ENCODE measurements at regions not wholly inside any gene's neighbourhood (a gene's known extent, or its start where the extent isn't known, plus 50 kb on each side); places are given as distances from the start of the nearest gene placed in this dataset.

GRCh38 chr2:71777946-71778345, 324.6 kb downstream of the DYSF start:
- DNase-seq (ENCODE audit: low read depth), result no peak

DNA sequence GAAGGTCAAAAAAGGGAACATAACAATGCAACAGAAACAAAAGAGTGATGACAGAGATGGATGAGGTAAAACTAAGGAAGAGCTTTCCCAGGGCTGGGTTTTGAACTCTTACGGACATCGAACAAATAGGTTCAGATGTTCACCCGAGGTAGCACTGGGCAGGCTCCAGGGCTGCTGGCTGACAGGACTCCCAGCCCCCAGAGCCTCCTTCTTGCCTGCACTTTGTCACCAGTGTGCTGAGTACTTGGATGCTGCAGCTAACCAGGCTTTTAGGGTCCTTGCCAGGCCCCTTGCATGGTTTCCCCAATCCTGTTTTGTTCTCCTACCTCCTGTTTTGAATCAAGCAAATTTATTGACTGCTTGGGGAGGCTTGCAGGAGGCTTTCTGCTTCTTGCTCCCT, 322.9 kb downstream of the DYSF start:
- DNase-seq (ENCODE audit: low read depth), result no peak

DNA sequence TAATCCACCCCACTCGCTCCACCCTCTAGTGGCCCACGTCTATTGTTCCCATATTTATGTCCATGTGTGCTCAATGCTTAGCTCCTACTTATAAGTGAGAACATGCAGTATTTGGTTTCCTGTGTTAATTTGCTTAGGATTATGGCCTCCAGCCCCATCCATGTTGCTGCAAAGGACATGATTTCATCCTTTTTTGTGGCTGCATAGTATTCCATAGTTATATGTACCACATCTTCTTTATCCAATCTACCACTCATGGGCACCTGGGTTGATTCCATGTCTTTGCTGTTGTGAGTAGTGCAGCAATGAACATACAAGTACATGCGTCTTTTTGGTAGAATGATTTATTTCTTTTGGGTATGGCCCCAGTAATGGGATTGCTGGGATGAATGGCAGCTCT, 319.9 kb downstream of the DYSF start:
- DNase-seq (ENCODE audit: low read depth), result no peak

DNA sequence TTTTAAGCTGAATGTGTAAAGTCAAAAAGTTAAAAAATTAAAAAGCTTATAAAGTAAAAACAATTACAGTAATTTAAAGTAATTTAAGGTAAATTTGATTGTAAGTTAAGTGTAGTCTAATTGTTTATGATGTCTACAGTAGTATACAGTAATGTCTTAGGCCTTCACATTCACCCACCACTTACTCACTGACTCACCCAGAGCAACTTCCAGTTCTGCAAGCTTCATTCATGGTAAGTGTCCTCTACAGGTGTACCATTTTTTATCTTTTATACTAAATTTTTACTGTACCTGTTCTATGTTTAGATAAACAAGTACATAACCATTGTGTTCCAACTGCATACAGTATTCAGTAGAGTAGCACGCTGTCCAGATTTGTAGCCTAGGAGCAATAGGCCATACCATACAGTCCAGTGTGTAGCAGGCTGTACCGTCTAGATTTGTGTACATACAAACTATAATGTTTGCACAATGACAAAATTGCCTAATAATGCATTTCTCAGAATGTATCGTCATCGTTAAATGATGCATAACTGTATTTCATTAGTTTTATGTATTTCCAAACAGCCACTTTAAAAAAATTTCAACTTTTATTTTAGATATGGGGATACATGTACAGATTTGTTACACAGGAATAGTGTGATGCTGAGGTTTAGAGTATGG, 319.3 kb downstream of the DYSF start:
- DNase-seq (ENCODE audit: low read depth), result no peak

- no peak for DNase-seq (ENCODE audit: low read depth)
These were observed 314.3 kb downstream of the DYSF start for GRCh38 chr2:71767663-71768062.

- no peak for DNase-seq (ENCODE audit: low read depth)
These were observed 305.7 kb downstream of the DYSF start for GRCh38 chr2:71759060-71759459.

GRCh38 chr2:71757351-71757750, 304.0 kb downstream of the DYSF start:
- DNase-seq (ENCODE audit: low read depth), result no peak

DNA sequence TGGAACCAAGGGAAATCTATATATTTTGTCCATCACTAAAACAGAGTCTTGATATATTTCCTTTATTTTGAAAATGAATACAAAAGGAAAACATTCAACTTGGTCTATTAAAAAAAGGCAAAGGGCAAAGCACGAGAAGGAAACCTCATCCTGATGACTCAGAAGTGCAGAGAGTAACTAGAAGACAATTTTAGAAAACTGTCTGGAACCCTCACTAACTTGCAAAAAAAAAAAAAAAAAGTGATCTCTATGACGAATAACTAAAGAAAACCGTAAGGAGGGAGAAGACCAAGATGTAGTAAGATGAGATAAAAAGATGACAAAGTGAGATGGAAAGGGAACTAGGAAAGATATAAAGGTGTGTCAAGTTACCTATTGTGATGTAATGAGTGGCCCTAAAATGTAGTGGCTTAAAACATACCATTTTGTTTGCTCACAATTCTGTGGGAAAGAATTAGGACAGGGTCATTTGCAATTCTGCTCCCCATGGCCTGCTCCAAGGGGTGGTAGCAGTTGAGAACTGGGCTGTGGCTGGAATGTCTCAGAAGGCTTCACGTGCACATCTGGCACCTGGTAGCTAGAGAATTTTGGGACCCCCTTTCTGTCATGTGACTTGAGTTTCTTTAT, 303.0 kb downstream of the DYSF start:
- DNase-seq (ENCODE audit: low read depth), result peak; percentile 30

DNA sequence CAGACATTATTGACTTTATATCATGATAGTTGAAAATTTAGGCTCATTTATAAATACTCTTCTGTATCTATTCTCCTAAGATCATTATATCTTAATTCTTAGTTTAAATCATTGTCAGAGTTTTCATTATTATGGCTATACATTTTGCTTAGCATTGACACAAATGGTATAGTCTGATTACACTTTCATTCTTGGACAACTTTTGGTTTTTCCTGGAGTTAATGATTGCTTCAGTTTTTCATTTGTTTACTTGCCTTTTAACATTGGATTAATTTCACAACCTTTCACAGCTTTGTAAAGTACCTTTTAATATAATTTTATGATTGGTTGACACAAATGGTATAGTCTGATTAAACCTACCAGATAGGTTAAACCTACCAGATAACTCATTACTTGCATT, 298.2 kb downstream of the DYSF start:
- no peak for DNase-seq (ENCODE audit: low read depth)

GRCh38 chr2:71749671-71750101, 296.3 kb downstream of the DYSF start:
- DNase-seq (ENCODE audit: low read depth), result no peak

DNA sequence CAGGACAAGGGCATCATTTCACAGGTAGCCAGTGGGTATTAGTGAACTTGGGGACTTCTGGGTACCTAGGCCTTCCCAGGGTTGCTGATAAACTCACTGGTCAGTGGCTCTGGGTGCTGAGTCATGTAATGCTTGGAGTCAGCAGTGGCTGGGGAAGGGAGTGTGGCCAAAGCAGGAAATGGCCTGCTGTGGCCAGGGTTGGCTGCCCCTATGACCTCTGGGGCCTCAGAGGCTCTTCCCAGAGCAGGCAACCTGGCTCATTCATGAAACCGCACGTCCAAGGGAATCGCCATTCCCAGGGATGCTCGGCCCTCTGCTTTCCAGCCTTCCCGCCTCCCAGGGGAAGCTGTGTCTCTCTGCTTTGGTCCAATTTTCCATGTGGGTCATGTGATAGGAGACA, 294.9 kb downstream of the DYSF start:
- DNase-seq (ENCODE audit: low read depth), result no peak

DNA sequence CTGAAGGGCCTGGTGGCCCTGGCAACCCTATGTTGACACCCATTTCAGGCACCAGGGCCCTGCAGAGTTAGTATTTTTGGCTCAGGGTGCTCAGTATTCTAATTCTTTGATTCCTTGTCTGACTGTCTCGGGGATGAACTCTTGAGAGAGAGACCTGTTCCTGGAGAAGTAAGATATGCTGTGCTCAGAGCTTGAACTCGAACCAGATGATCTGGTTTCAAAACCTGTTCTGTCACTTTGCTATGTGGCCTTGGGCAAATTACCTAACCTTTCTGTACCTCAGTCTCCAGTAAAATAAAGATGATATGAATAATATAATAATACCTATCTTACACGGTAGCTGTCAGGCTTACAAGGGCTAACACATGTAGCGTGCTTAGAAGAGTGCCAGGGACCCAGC, 294.2 kb downstream of the DYSF start:
- DNase-seq (ENCODE audit: low read depth), result no peak

- DNase-seq (ENCODE audit: low read depth), result no peak
These were observed 293.7 kb downstream of the DYSF start for GRCh38 chr2:71746946-71747501.

- DNase-seq (ENCODE audit: low read depth), result no peak
These were observed 291.4 kb downstream of the DYSF start for GRCh38 chr2:71744781-71745180.

DNA sequence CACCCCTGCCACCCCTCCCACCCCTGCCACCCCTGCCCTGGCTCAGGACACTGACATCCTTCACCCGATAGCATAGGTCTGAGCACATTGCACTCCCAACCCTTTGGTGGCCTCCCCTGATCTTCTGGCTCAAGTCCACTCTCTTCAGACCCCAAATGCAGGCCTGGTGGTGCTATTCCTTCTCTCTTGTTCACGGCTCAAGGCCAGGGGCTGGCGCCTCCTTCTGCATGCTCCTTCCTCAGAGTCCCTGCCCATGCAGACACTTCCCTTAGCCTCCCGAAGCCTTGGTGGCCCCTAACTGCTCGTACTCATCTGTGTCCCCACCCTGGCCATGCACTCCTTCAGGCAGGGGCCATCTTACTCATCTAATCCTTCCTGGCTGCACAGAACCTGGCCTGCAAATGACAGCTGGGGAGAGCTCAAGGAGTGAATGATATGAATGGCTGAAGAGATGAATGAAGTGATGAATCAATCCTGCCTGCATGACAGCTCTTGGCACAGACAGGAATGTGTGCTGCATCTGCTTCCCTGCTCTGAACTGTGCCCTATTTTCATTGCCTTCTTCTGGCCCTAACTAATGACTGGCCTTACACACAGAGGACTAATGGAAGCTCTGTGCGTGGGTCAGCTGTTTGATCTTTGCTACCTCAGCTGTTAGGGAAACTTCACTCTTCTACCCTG, 290.8 kb downstream of the DYSF start:
- no peak for DNase-seq (ENCODE audit: low read depth)

GRCh38 chr2:71742953-71743601, 289.7 kb downstream of the DYSF start:
- peak; percentile 68 for DNase-seq (ENCODE audit: low read depth)

DNA sequence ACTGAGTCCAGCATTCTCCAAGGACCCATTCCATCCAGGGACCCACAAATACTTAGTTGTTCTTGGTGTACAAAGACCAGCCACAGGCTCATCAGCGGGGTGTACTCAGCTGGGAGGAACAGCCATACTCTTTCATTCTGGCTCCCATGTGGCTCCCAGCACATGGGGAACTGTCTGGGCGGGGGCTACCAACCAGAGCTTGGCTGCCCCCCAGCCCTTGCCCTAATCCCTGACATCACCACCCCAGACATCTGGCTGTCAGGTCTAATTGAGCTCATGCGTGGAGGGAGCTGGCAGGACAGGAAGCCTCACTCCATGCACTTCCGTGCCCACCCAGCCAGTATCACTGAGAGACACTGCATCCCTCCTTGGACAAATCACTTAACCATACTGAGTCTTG, 283.6 kb downstream of the DYSF start:
- no peak for DNase-seq (ENCODE audit: low read depth)

DNA sequence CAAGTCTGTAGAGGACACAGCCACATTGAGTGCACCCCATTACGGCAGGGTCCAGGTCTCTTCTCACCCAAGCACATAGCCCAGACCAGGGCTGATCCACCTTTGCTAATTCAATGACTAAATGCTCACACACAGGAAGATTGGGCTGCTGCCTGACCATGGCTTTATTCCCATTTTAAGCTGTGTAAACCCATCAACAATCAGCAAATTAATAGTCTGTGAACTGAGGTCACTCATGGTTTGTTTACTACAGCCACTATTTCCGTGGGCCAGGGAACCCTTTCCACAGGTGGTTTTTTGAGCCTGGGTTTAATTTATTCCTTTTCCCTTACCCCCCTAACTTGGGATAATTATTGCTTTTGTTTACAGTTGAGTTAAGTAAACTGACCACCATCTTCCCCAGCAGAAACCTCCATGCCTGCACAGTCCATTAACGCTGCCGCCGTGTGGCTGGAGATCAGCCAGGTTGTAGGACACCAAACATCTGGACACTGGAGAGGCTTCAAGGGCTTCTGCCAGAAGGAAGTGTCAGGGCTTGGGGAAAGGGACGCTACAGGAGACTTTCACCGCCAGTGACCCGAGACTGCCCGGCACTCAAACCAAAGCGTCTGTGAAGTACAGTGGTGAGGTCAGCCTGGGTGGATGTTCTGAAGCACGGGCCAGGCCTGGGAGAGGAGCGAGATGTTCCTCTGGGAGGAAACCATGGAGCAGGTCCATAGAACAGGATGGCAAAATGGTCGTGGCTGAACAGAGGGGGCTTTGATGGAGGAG, 282.9 kb downstream of the DYSF start:
- DNase-seq (ENCODE audit: low read depth), result no peak

Data from HS-5 (cell line).